ENCODE measurements at regions not wholly inside any gene's neighbourhood (a gene's known extent, or its start where the extent isn't known, plus 50 kb on each side); places are given as distances from the start of the nearest gene placed in this dataset.

GRCh38 chr17:71974051-71974450 lies 146.8 kb upstream of the SOX9 start:
- Histone ChIP-seq H3K4me3 (ENCODE audit: low read length) (no peak overlapping the region), H3K27ac (ENCODE audit: low read depth, low read length) (no peak overlapping the region), H3K36me3 (ENCODE audit: insufficient read depth, low read length) (no peaks in the 10 kb centered on the region), H3K9me3 (ENCODE audit: low read length) (no peaks in the 10 kb centered on the region), H3K27me3 (ENCODE audit: insufficient read depth, low read length, poor library complexity, severe bottlenecking) (no peaks in the 10 kb centered on the region), H3K4me1 (ENCODE audit: insufficient read depth, low read length) (no peaks in the 10 kb centered on the region)
- Mint-ChIP-seq H3K4me1 (peaks cover 0 to 5% (median 0%) of the 10 kb centered on the region in 3 donors), H3K4me3 (no peak overlapping the region), H3K27me3 (no peaks in the 10 kb centered on the region), H3K9me3 (peaks cover 3 to 14% (median 4%) of the 10 kb centered on the region in 5 donors), H3K36me3 (no peaks in the 10 kb centered on the region), H3K27ac (no peak overlapping the region)
- ChIA-PET POLR2A (no interaction called here), CTCF (no interaction called here)
- no peak for DNase-seq

GRCh38 chr17:71975331-71975801 lies 145.5 kb upstream of the SOX9 start:
- Mint-ChIP-seq H3K4me3 (no peak overlapping the region), H3K4me1 (peaks cover 0 to 5% (median 0%) of the 10 kb centered on the region in 3 donors), H3K27me3 (no peaks in the 10 kb centered on the region), H3K36me3 (no peaks in the 10 kb centered on the region), H3K27ac (no peak overlapping the region), H3K9me3 (peaks cover 3 to 17% (median 6%) of the 10 kb centered on the region in 5 donors)
- Histone ChIP-seq H3K27ac (ENCODE audit: low read depth, low read length) (no peak overlapping the region), H3K9me3 (ENCODE audit: low read length) (no peaks in the 10 kb centered on the region), H3K27me3 (ENCODE audit: insufficient read depth, low read length, poor library complexity, severe bottlenecking) (no peaks in the 10 kb centered on the region), H3K36me3 (ENCODE audit: insufficient read depth, low read length) (no peaks in the 10 kb centered on the region), H3K4me3 (ENCODE audit: low read length) (no peak overlapping the region), H3K4me1 (ENCODE audit: insufficient read depth, low read length) (no peaks in the 10 kb centered on the region)
- no peak for DNase-seq
- ChIA-PET CTCF (no interaction called here), POLR2A (no interaction called here)

- Mint-ChIP-seq H3K27me3 (no peaks in the 10 kb centered on the region), H3K27ac (no peak overlapping the region), H3K4me1 (peaks cover 0 to 5% (median 0%) of the 10 kb centered on the region in 3 donors), H3K36me3 (peaks cover 0 to 4% (median 0%) of the 10 kb centered on the region in 3 donors), H3K9me3 (peaks cover 3 to 17% (median 6%) of the 10 kb centered on the region in 5 donors), H3K4me3 (no peak overlapping the region)
- Histone ChIP-seq H3K4me1 (ENCODE audit: insufficient read depth, low read length) (no peaks in the 10 kb centered on the region), H3K36me3 (ENCODE audit: insufficient read depth, low read length) (no peaks in the 10 kb centered on the region), H3K4me3 (ENCODE audit: low read length) (no peak overlapping the region), H3K27me3 (ENCODE audit: insufficient read depth, low read length, poor library complexity, severe bottlenecking) (no peaks in the 10 kb centered on the region), H3K27ac (ENCODE audit: low read depth, low read length) (no peak overlapping the region), H3K9me3 (ENCODE audit: low read length) (no peaks in the 10 kb centered on the region)
- ChIA-PET CTCF (no interaction called here), POLR2A (no interaction called here)
- no peak for DNase-seq
Observed at GRCh38 chr17:71976011-71976649, 144.7 kb upstream of the SOX9 start.

- Mint-ChIP-seq H3K9me3 (peaks cover 3 to 17% (median 6%) of the 10 kb centered on the region in 5 donors), H3K27ac (no peak overlapping the region), H3K36me3 (peaks cover 0 to 4% (median 0%) of the 10 kb centered on the region in 3 donors), H3K4me3 (no peak overlapping the region), H3K27me3 (no peaks in the 10 kb centered on the region), H3K4me1 (peaks cover 0 to 5% (median 0%) of the 10 kb centered on the region in 3 donors)
- ChIA-PET CTCF (no interaction called here), POLR2A (no interaction called here)
- no peaks in the 10 kb centered on the region for H3K9me3 ChIP-seq (ENCODE audit: low read length)
- no peak overlapping the region for H3K27ac ChIP-seq (ENCODE audit: low read depth, low read length)
- H3K36me3 ChIP-seq (ENCODE audit: insufficient read depth, low read length), result no peaks in the 10 kb centered on the region
- no peak overlapping the region for H3K4me3 ChIP-seq (ENCODE audit: low read length)
- H3K27me3 ChIP-seq (ENCODE audit: insufficient read depth, low read length, poor library complexity, severe bottlenecking), result no peaks in the 10 kb centered on the region
- no peaks in the 10 kb centered on the region for H3K4me1 ChIP-seq (ENCODE audit: insufficient read depth, low read length)
- no peak for DNase-seq
Observed at GRCh38 chr17:71978435-71978834, 142.4 kb upstream of the SOX9 start.

GRCh38 chr17:71980171-71980570 lies 140.6 kb upstream of the SOX9 start:
- Histone ChIP-seq H3K4me1 (ENCODE audit: insufficient read depth, low read length) (no peaks in the 10 kb centered on the region), H3K27me3 (ENCODE audit: insufficient read depth, low read length, poor library complexity, severe bottlenecking) (no peaks in the 10 kb centered on the region), H3K36me3 (ENCODE audit: insufficient read depth, low read length) (no peaks in the 10 kb centered on the region), H3K9me3 (ENCODE audit: low read length) (no peaks in the 10 kb centered on the region), H3K4me3 (ENCODE audit: low read length) (no peak overlapping the region), H3K27ac (ENCODE audit: low read depth, low read length) (no peak overlapping the region)
- peaks cover 4 to 14% (median 10%) of the 10 kb centered on the region in 5 donors for H3K9me3 Mint-ChIP-seq
- peaks cover 0 to 4% (median 0%) of the 10 kb centered on the region in 3 donors for H3K36me3 Mint-ChIP-seq
- no peaks in the 10 kb centered on the region for H3K27me3 Mint-ChIP-seq
- no peak overlapping the region for H3K4me3 Mint-ChIP-seq
- H3K4me1 Mint-ChIP-seq, result no peaks in the 10 kb centered on the region
- ChIA-PET CTCF (no interaction called here), POLR2A (no interaction called here)
- DNase-seq, result no peak
- no peak overlapping the region for H3K27ac Mint-ChIP-seq

- H3K9me3 ChIP-seq (ENCODE audit: low read length), result no peaks in the 10 kb centered on the region
- H3K4me1 ChIP-seq (ENCODE audit: insufficient read depth, low read length), result no peaks in the 10 kb centered on the region
- H3K36me3 ChIP-seq (ENCODE audit: insufficient read depth, low read length), result no peaks in the 10 kb centered on the region
- Mint-ChIP-seq H3K27me3 (no peaks in the 10 kb centered on the region), H3K27ac (no peak overlapping the region), H3K4me3 (no peak overlapping the region), H3K36me3 (peaks cover 0 to 4% (median 0%) of the 10 kb centered on the region in 3 donors), H3K9me3 (peaks cover 2 to 11% (median 8%) of the 10 kb centered on the region in 5 donors), H3K4me1 (no peaks in the 10 kb centered on the region)
- H3K27me3 ChIP-seq (ENCODE audit: insufficient read depth, low read length, poor library complexity, severe bottlenecking), result no peaks in the 10 kb centered on the region
- CTCF ChIA-PET, result no interaction called here
- no peak for DNase-seq
- POLR2A ChIA-PET, result no interaction called here
- H3K4me3 ChIP-seq (ENCODE audit: low read length), result no peak overlapping the region
- H3K27ac ChIP-seq (ENCODE audit: low read depth, low read length), result no peak overlapping the region
Observed at GRCh38 chr17:71983828-71984227, 137.0 kb upstream of the SOX9 start.

GRCh38 chr17:71985111-71986039 lies 135.4 kb upstream of the SOX9 start:
- peaks cover 0 to 4% (median 0%) of the 10 kb centered on the region in 3 donors for H3K36me3 Mint-ChIP-seq
- H3K27ac Mint-ChIP-seq, result no peak overlapping the region
- ChIA-PET CTCF (no interaction called here), POLR2A (no interaction called here)
- no peak overlapping the region for H3K4me3 Mint-ChIP-seq
- H3K4me1 Mint-ChIP-seq, result no peaks in the 10 kb centered on the region
- H3K27ac ChIP-seq (ENCODE audit: low read depth, low read length), result no peak overlapping the region
- no peaks in the 10 kb centered on the region for H3K4me1 ChIP-seq (ENCODE audit: insufficient read depth, low read length)
- no peaks in the 10 kb centered on the region for H3K27me3 ChIP-seq (ENCODE audit: insufficient read depth, low read length, poor library complexity, severe bottlenecking)
- H3K9me3 Mint-ChIP-seq, result peaks cover 0 to 8% (median 2%) of the 10 kb centered on the region in 5 donors
- no peaks in the 10 kb centered on the region for H3K9me3 ChIP-seq (ENCODE audit: low read length)
- no peak for DNase-seq
- H3K27me3 Mint-ChIP-seq, result peaks cover 0 to 1% of the 10 kb centered on the region in 2 donors
- H3K4me3 ChIP-seq (ENCODE audit: low read length), result no peak overlapping the region
- no peaks in the 10 kb centered on the region for H3K36me3 ChIP-seq (ENCODE audit: insufficient read depth, low read length)

GRCh38 chr17:71986886-71987285 lies 133.9 kb upstream of the SOX9 start:
- Mint-ChIP-seq H3K27me3 (peaks cover 0 to 1% of the 10 kb centered on the region in 2 donors), H3K36me3 (no peaks in the 10 kb centered on the region), H3K4me3 (no peak overlapping the region), H3K9me3 (peaks cover 0 to 8% (median 2%) of the 10 kb centered on the region in 5 donors), H3K27ac (no peak overlapping the region), H3K4me1 (no peaks in the 10 kb centered on the region)
- ChIA-PET CTCF (no interaction called here), POLR2A (no interaction called here)
- Histone ChIP-seq H3K9me3 (ENCODE audit: low read length) (no peaks in the 10 kb centered on the region), H3K27ac (ENCODE audit: low read depth, low read length) (no peak overlapping the region), H3K27me3 (ENCODE audit: insufficient read depth, low read length, poor library complexity, severe bottlenecking) (no peaks in the 10 kb centered on the region), H3K4me3 (ENCODE audit: low read length) (no peak overlapping the region), H3K4me1 (ENCODE audit: insufficient read depth, low read length) (no peaks in the 10 kb centered on the region), H3K36me3 (ENCODE audit: insufficient read depth, low read length) (no peaks in the 10 kb centered on the region)
- no peak for DNase-seq

Measured in CD8-positive, alpha-beta memory T cell (primary cell).